Skin of body (tissue), 1 donor: ENCODE measurements at regions not wholly inside any gene's neighbourhood (a gene's known extent, or its start where the extent isn't known, plus 50 kb on each side); places are given as distances from the start of the nearest gene placed in this dataset.
"Not testable (repeated sequence)": the region's sequence is repeated elsewhere in the genome, so short reads cannot be mapped to it uniquely, and the experiment has no call there.

ENCODE experiments used
- DNase-seq: peaks from one replicate; lab custom pipeline; 2025; lab: John Stamatoyannopoulos, UW

DNA sequence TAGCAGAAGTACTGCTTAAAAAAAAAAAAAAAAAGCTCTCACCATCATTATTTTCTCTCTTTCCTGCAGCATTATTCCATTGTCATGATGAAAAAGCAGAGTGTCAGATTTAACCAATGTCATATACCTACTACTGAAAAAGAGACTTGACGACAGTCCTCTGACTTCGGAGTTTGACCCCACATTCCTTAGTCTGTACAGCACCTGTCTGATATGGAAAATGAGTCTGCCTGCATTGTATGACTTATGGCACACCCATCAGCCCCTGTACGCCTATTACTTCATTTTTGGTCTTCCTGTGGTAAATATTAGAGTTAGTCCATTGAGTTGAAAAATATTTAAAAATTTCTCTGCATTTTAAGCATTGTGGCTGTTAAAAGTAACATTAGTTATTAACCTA, 54.5 kb upstream of the NOX4 start:
- no peak for DNase-seq

DNA sequence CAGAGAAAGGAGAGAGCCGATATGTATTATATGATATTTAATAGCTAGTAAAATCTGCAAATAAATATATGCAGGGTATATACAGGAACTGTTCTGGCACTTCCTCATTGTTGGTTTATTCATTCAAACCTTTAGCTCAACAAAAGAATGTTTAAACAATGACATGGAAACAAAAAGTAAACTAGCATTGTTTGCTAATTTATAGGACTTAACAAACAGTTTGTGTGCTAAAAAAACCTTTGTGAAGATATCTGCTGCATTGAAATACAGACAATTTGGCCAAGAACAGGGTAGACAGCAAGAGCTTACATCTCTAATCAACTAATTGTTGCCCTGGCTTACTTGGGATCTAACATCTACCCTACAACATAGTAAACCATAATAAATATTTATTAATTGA, 64.6 kb upstream of the NOX4 start:
- not testable (repeated sequence) for DNase-seq

DNA sequence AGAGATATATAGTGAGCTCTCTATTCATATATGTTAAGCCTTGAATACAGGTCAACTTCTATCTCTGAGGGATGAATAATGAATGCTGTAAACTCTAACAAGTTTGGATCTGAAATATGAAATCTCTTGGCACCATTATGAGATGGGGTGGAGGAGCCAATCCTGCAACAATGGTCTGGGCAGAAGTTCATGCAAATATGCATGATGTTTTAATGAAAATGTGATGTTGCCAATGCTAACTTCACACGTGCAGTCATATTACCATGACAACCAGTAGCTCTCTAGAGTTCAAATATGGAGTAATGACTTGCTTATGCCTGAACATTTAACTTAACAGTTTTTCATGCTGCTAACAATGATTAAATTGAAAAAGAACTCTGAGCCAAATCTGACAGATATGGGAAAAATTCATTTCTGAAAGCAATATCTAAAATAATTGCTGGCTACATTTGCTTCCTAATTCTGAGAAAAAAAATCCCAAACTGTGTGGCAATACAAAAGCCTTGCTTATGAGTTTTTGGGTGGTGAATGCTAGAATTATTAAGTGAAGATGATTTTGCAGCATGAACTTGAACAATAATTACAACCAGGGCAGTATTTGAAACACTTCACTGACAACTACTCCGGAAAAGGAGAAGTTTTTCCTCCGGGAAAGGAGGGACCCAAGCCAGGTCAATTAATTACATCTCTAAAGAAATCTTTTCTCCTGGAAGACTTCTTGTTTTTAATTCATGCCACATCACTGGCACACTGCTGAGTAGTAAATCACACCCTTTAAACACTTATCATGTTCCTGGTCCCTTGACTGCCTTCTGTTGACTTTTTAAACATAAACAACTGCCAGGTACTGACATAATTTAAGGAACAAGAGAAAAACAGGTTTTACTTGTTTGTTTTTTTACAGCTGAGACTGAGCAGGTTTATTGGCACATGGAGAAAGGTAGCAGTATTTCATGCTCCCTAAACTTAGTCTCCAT, 65.8 kb upstream of the NOX4 start:
- peak; percentile 54 for DNase-seq

DNA sequence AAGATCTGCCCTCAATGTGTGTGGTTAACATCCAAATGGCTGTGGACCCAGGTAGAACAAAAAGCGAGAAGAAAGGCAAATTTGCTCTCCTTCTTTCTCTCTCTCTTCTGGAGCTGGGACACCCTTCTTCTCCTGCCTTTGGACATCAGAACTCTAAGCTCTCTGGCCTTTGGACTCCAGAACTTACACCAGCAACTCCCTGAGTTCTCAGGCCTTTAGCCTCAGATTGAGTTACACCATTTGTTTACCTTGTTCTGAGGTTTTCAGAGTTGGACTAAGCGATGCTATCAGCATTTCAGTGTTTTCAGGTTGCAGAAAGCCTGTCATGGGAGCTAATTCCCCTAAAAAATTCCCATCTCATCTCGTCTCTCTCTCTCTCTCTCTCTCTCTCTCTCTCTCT, 69.4 kb upstream of the NOX4 start:
- not testable (repeated sequence) for DNase-seq

GRCh38 chr11:89562731-89563130, 71.6 kb upstream of the NOX4 start:
- DNase-seq, result not testable (repeated sequence)

DNA sequence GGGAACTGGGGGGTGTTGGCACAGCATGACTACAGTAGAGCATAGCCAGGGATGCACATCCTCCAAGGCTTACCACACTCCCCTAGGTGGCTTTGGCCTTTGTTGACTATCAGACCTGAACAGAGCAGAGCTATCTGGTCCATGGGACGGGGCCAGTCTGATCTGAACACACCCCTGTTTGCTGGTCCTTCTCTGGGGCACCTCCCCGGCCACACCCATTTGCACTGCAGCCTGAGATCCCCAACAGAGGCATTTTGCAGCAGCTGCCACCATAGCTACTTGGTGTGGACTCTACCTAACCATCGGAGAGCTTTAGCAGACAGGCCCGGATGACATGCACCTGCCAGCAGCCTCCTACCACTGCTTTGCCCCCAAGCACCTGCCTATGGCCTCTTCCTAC, 75.8 kb upstream of the NOX4 start:
- DNase-seq, result no peak

GRCh38 chr11:89569387-89569786, 78.2 kb upstream of the NOX4 start:
- not testable (repeated sequence) for DNase-seq

GRCh38 chr11:89571706-89572105, 80.5 kb upstream of the NOX4 start:
- not testable (repeated sequence) for DNase-seq

GRCh38 chr11:89575846-89576245, 84.7 kb upstream of the NOX4 start:
- DNase-seq, result not testable (repeated sequence)

- DNase-seq, result not testable (repeated sequence)
Measured at GRCh38 chr11:89577428-89577827, 86.3 kb upstream of the NOX4 start.

DNA sequence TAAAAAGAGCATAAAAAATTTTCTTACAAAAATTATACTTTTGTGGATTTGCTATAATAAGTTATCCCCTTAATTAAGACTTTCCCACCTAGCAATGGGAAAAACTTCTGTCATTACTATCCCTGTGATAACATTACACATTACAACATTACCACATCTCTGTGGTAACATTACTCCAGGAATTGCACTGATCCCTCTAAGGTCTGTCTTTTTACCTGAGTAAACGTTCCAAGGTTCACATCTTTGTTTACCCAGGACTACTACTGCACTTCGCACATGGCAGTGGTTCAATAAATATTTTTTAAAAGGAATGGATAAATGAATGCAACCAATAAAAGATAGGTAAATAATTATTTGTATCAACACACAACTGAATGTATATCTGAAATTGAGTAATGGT, 92.4 kb upstream of the NOX4 start:
- no peak for DNase-seq

DNA sequence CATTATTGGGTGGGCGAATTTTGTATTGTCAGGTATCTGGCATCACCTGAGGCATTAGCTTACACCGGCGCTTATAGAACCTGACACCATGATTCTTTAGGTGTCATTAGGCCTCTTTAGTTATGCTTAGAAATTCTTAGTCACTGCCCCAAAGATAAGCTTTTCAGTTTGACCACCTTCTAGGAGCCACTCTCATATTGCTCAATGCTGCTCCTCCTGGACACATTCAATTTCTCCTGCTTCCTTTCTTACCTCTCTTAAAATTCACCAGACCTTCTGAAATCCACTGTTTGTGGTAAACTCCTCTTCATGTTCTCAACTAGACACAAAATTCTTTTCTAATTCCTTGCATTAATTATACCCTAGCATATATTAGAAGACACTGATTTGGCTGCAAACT, 93.9 kb upstream of the NOX4 start:
- DNase-seq, result not testable (repeated sequence)

- not testable (repeated sequence) for DNase-seq
Measured at GRCh38 chr11:89585471-89585870, 94.3 kb upstream of the NOX4 start.

DNA sequence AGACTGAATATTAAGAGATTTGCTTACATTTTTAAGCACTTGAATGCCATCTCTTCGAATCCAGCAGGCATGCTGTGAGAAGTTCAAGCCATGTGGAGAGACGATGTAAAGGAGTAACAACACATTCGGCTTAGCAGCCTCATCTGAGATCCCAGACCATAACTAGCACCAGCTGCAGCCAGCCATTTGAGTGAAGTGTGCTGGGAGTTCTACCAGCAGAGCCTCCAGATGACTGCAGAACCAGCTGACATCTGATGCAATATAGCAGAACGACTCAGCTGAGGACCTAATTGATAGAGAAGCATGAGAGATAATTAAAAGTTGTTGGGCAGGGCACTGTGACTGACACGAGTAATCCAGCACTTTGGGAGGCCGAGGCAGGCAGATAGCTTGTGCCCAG, 98.2 kb upstream of the NOX4 start:
- peak; percentile 7 for DNase-seq

- DNase-seq, result peak; percentile 58
Measured at GRCh38 chr11:89590008-89590632, 98.9 kb upstream of the NOX4 start.

DNA sequence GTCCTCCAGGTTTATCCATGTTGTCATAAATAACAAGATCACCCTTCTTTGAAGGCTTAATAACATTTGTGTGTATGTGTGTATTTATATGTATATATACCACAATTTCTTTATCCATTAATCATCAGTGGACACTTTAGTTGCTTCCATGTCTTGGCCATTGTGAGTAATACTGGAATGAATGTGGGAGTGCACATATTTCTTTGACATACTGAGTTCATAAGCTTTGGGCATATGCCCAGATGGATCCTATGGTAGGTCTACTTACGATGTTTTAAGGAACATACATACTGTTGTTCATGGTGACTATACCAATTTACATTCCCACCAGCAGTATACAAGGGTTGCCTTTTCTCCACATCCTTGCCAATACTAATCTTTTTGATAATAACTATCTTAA, 108.8 kb upstream of the TRIM77 start:
- DNase-seq, result not testable (repeated sequence)

DNA sequence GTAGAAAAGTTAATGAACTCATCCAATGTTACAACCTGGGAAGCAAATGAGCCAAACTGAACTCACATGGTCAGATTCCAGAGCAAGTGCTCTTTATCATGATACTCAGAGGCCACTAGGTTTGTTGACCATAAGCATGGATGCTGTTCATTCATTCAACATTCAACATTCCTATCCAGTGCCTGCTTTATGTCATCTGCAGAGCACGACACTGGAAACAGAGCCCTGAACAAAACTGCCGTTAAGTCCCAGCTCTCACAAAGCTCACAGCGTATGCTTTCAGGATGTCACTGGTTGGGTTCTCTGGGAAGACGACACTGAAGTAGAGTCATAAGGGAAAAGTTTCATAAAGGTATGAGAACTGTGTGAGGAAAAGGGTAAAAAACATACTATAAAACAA, 105.8 kb upstream of the TRIM77 start:
- no peak for DNase-seq

- DNase-seq, result not testable (repeated sequence)
Measured at GRCh38 chr11:89606845-89607244, 103.3 kb upstream of the TRIM77 start.

DNA sequence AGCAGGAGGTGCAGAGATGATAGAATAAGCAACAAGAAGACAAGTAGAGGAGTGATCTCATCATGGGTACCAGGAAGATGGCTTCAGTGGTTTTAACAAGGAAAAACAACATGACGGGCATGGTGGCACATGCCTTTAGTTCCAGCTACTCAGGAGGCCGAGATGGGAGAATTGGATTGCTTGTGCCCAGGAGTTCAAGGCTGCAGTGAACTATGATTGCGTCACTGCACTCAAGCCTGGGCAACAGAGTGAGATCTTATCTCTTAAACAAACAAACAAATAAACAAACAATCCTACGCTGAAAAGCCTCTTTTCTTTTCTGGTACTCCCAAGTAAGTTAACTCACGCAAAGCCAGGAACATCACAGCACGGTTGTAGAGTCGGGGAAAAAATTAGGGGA, 102.6 kb upstream of the TRIM77 start:
- DNase-seq, result not testable (repeated sequence)

GRCh38 chr11:89608234-89608966, 101.7 kb upstream of the TRIM77 start:
- no peak for DNase-seq

DNA sequence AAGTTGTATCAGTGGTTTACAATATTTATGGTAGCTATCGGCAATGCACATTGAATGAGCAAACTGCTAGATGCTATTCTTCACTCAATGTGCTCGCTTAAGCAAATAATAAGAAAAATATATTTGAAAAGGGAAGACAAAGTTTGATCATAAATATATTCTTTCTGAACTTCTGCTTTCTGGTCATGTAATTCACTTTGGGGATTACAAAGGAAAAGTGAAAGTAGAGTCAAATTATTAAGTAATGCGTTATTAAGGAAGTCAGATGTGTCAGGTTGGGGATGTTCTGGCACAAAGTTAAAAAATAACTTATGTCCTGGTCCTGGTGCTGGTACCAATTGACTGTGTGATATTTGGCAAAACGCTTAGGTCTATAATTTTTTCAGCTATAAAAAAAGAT, 98.0 kb upstream of the TRIM77 start:
- DNase-seq, result no peak

DNA sequence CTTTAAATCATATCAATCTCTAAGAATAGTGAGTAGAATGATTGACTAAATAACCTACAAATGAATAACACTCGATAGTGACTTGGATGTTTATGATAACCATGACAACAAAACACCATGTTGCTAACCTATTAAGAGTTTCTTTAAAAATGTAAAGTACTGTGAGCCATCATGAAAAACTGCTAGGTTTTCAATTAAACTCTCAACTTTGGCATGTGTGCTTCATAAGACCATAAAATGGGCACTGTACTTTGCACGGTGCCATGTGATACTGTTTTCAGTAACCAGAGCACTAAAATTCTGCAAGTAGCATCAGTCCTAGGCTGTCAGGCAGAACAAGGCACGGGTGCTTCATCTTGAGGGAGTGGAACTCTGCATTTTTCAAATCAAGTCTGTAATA, 96.2 kb upstream of the TRIM77 start:
- DNase-seq, result no peak
